ENCODE measurements at regions not wholly inside any gene's neighbourhood (a gene's known extent, or its start where the extent isn't known, plus 50 kb on each side); places are given as distances from the start of the nearest gene placed in this dataset.

GRCh38 chrX:63993936-63994335, 208.9 kb upstream of the ARHGEF9 start:
- TF ChIP-seq CTCF (IDR thresholded peaks at IDR 0.05) (no peak), MYC (IDR thresholded peaks at IDR 0.05; ENCODE audit: borderline replicate concordance, low read length) (no peak), POLR2A (IDR thresholded peaks at IDR 0.05; ENCODE audit: low read length) (no peak), MAX (IDR thresholded peaks at IDR 0.05) (no peak), ZSCAN20 (CRISPR knock-in tag; IDR thresholded peaks at IDR 0.05) (no peak), HDAC2 (IDR thresholded peaks at IDR 0.05) (no peak)
